DOHH2 (cell line): ENCODE measurements at regions not wholly inside any gene's neighbourhood (a gene's known extent, or its start where the extent isn't known, plus 50 kb on each side); places are given as distances from the start of the nearest gene placed in this dataset.

ENCODE experiments used
- EZH2phosphoT487 ChIP-seq: fragments of 200-600 bp; sonication (generic); IDR thresholded peaks from 2 replicates; pipeline ENCODE4 v1.6.1; 2017; ENCODE audit warnings: borderline replicate concordance, mild to moderate bottlenecking, antibody characterized with exemption, low read length, moderate library complexity, mixed read lengths
- TF ChIP-seq, protein P1 (sequence below): fragments of 200-600 bp; sonication (generic); IDR thresholded peaks from one replicate; pipeline ENCODE4 v1.5.1; 2014; ENCODE audit warnings: antibody characterized with exemption, mild to moderate bottlenecking, low read depth, low read length; ENCODE audit not compliant: poor library complexity, severe bottlenecking

- TF ChIP-seq, protein P1, sequence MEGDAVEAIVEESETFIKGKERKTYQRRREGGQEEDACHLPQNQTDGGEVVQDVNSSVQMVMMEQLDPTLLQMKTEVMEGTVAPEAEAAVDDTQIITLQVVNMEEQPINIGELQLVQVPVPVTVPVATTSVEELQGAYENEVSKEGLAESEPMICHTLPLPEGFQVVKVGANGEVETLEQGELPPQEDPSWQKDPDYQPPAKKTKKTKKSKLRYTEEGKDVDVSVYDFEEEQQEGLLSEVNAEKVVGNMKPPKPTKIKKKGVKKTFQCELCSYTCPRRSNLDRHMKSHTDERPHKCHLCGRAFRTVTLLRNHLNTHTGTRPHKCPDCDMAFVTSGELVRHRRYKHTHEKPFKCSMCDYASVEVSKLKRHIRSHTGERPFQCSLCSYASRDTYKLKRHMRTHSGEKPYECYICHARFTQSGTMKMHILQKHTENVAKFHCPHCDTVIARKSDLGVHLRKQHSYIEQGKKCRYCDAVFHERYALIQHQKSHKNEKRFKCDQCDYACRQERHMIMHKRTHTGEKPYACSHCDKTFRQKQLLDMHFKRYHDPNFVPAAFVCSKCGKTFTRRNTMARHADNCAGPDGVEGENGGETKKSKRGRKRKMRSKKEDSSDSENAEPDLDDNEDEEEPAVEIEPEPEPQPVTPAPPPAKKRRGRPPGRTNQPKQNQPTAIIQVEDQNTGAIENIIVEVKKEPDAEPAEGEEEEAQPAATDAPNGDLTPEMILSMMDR, result no peak
- no peak for TF ChIP-seq EZH2phosphoT487
Measured at GRCh38 chr2:56047136-56047535, 123.6 kb upstream of the EFEMP1 start.
